SU-DHL-6 (cell line): ENCODE measurements at regions not wholly inside any gene's neighbourhood (a gene's known extent, or its start where the extent isn't known, plus 50 kb on each side); places are given as distances from the start of the nearest gene placed in this dataset.

Experiments used
- H2AFZ ChIP-seq: fragments of 200-600 bp; sonication (generic); 2 replicates; pipeline ENCODE4 v1.6.1; 2014; ENCODE audit warnings: low read depth, mild to moderate bottlenecking, moderate library complexity, mixed read lengths, antibody characterized with exemption, low read length; ENCODE audit not compliant: severe bottlenecking
- H3F3A ChIP-seq: fragments of 200-600 bp; shearing (Covaris generic); 2 replicates; pipeline ENCODE4 v1.6.0; 2016; ENCODE audit warnings: antibody characterized with exemption, mild to moderate bottlenecking; ENCODE audit not compliant: insufficient read depth
- H3K27ac ChIP-seq: fragments of 200-600 bp; sonication (generic); 2 replicates; pipeline ENCODE4 v1.5.1; 2016; ENCODE audit warnings: low read depth, mild to moderate bottlenecking, low read length, moderate library complexity, mixed read lengths
- H3K27me3 ChIP-seq: fragments of 200-600 bp; sonication (generic), shearing (Covaris generic); 2 replicates; pipeline ENCODE4 v1.6.0; 2014; ENCODE audit warnings: mild to moderate bottlenecking, low read length
- H3K36me3 ChIP-seq: fragments of 200-600 bp; sonication (generic); 2 replicates; pipeline ENCODE4 v1.6.1; 2014; ENCODE audit warnings: mild to moderate bottlenecking, low read length, mixed read lengths
- H3K4me2 ChIP-seq: fragments of 300-600, 200-600 bp; shearing (Covaris generic), sonication (generic); 2 replicates; pipeline ENCODE4 v1.6.0; 2014; ENCODE audit warnings: low read length, low read depth, mild to moderate bottlenecking; ENCODE audit not compliant: poor library complexity, severe bottlenecking
- H3K4me3 ChIP-seq: fragments of 200-600 bp; sonication (generic); 2 replicates; pipeline ENCODE4 v1.5.1; 2014; ENCODE audit warnings: antibody characterized with exemption, low read length, mild to moderate bottlenecking, mixed read lengths; ENCODE audit not compliant: insufficient read depth, poor library complexity, severe bottlenecking
- H3K79me2 ChIP-seq: fragments of 200-600 bp; sonication (generic); 2 replicates; pipeline ENCODE4 v1.6.1; 2014; ENCODE audit warnings: mild to moderate bottlenecking, low read length, moderate library complexity; ENCODE audit not compliant: insufficient read depth
- H3K9ac ChIP-seq: fragments of 200-600 bp; sonication (generic); 2 replicates; pipeline ENCODE4 v1.7.0; 2014; ENCODE audit warnings: mild to moderate bottlenecking, low read length
- H3K9me2 ChIP-seq: fragments of 200-600 bp; sonication (generic); replicated peaks from 2 replicates; pipeline ENCODE4 v1.6.1; 2014; ENCODE audit warnings: low read length; ENCODE audit not compliant: insufficient read depth
- H3K9me3 ChIP-seq: fragments of 200-600 bp; sonication (generic); 2 replicates; pipeline ENCODE4 v1.6.1; 2014; ENCODE audit warnings: low read length, mixed read lengths; ENCODE audit not compliant: insufficient read depth
- H4K20me1 ChIP-seq: fragments of 200-600 bp; sonication (generic); 2 replicates; pipeline ENCODE4 v1.6.1; 2014; ENCODE audit warnings: low read depth, mild to moderate bottlenecking, antibody characterized with exemption, low read length, moderate library complexity, mixed read lengths
- EZH2phosphoT487 ChIP-seq: fragments of 200-600 bp; sonication (generic), shearing (Covaris generic); conservative IDR thresholded peaks from 2 replicates; pipeline ENCODE4 v1.6.1; 2018; ENCODE audit warnings: mild to moderate bottlenecking, antibody characterized with exemption, low read length, moderate library complexity, mixed read lengths
- TF ChIP-seq, protein P1 (sequence below): fragments of 200-600 bp; sonication (generic); IDR thresholded peaks from one replicate; pipeline ENCODE4 v1.5.1; 2017; ENCODE audit warnings: antibody characterized with exemption, mild to moderate bottlenecking, low read length, moderate library complexity; ENCODE audit not compliant: insufficient read depth, poor library complexity, severe bottlenecking

DNA sequence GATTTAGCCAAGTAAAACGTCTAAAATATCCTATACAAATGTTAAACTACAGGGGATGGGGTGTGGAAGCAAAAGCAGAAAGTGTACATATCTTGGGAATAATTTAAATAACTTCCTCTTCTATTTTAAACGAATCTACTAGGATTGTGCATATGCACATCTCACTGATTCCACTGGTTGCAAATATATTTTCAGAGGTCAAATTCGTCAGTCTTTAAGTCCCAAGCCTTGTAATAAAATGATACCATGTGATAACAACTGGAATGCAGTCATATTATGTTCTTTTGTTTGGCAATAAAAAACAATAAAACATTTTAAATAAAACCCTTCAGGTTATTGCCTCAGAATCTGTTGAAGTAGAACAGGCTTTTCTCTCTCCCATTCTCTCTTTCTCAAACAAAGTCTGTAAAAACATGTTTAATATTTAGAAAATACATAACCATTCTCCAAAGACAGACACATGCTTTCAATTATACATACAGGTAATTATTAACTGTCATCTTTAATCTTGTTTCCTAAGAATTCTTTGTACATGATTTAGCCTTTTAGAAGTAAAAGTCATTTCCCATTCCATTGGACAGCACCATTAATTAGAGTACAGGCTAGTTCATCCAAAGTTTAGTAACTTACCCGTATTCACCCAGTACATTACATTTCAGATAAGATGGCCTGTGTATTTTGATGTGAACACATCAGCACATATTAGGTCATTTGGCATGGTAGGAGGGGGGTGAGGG is 421.1 kb downstream of the PCDH7 start:
- Histone ChIP-seq H3K79me2 (no peaks in the 10 kb centered on the region), H3K27ac (no peak overlapping the region), H3F3A (no peaks in the 10 kb centered on the region), H3K4me2 (no peak overlapping the region), H2AFZ (peak overlapping the region; percentile 45), H3K9ac (no peak overlapping the region), H3K9me3 (no peaks in the 10 kb centered on the region), H3K27me3 (no peaks in the 10 kb centered on the region), H3K36me3 (no peaks in the 10 kb centered on the region), H3K4me3 (no peak overlapping the region), H3K9me2 (no peaks in the 10 kb centered on the region), H4K20me1 (no peaks in the 10 kb centered on the region)
- TF ChIP-seq, protein P1, sequence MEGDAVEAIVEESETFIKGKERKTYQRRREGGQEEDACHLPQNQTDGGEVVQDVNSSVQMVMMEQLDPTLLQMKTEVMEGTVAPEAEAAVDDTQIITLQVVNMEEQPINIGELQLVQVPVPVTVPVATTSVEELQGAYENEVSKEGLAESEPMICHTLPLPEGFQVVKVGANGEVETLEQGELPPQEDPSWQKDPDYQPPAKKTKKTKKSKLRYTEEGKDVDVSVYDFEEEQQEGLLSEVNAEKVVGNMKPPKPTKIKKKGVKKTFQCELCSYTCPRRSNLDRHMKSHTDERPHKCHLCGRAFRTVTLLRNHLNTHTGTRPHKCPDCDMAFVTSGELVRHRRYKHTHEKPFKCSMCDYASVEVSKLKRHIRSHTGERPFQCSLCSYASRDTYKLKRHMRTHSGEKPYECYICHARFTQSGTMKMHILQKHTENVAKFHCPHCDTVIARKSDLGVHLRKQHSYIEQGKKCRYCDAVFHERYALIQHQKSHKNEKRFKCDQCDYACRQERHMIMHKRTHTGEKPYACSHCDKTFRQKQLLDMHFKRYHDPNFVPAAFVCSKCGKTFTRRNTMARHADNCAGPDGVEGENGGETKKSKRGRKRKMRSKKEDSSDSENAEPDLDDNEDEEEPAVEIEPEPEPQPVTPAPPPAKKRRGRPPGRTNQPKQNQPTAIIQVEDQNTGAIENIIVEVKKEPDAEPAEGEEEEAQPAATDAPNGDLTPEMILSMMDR: no peak
- no peak for TF ChIP-seq EZH2phosphoT487

DNA sequence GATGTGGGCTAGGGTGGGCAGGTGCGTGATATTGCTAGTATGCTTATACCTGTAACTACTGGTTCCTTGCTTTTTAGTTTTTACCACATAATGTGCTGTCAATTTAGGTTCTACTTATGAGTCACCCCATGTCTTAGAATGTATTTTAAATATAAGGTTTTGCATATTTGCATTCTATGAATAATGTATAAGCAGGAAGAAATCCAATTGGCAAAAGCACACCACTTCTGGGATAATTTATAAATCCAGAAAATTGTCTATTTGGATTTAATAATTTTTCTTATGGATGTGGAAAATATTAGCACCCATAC is 421.6 kb downstream of the PCDH7 start:
- Histone ChIP-seq H3K27ac (no peak overlapping the region), H3F3A (no peaks in the 10 kb centered on the region), H3K27me3 (no peaks in the 10 kb centered on the region), H3K4me3 (no peak overlapping the region), H3K9me3 (no peaks in the 10 kb centered on the region), H2AFZ (no peak overlapping the region), H3K79me2 (no peaks in the 10 kb centered on the region), H4K20me1 (no peaks in the 10 kb centered on the region), H3K9ac (no peak overlapping the region), H3K4me2 (no peak overlapping the region), H3K36me3 (no peaks in the 10 kb centered on the region), H3K9me2 (no peaks in the 10 kb centered on the region)
- TF ChIP-seq EZH2phosphoT487: no peak
- TF ChIP-seq, protein P1: no peak

DNA sequence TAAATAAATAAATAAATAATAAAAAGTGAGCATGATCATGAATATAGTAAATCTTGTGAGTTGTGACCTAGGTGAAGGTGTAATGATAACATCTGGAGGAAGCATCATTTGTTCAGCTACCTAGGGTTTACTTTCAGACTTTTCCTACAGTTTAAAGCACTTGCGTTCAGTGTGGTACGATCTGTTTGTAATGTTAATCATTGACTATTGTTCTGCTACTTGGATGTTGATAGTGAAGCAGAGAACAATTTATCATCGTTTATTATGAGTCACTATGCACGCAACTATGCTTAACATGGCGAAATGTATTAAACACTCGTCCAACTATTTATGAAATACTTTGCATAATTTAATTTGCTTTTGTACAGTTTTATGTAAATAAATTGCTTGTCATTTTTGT is 426.2 kb downstream of the PCDH7 start:
- Histone ChIP-seq H4K20me1 (no peaks in the 10 kb centered on the region), H3K27me3 (no peaks in the 10 kb centered on the region), H3K79me2 (no peaks in the 10 kb centered on the region), H3K4me3 (no peak overlapping the region), H3K9me2 (no peaks in the 10 kb centered on the region), H3K9me3 (no peaks in the 10 kb centered on the region), H3K9ac (no peak overlapping the region), H2AFZ (no peak overlapping the region), H3K36me3 (no peaks in the 10 kb centered on the region), H3F3A (no peaks in the 10 kb centered on the region), H3K4me2 (no peak overlapping the region), H3K27ac (no peak overlapping the region)
- TF ChIP-seq EZH2phosphoT487: no peak
- TF ChIP-seq, protein P1: no peak
